Caco-2 (cell line): ENCODE measurements at regions not wholly inside any gene's neighbourhood (a gene's known extent, or its start where the extent isn't known, plus 50 kb on each side); places are given as distances from the start of the nearest gene placed in this dataset.

Experiments used
- BruUV-seq: library from RNA; stranded (reverse); fragments of 400-500 nt; replicated peaks from 2 replicates; lab custom pipeline; 2021; lab: Mats Ljungman, UMichigan
- CTCF ChIA-PET: fragments of 300-600 bp; sonication (Branson Sonifier 250); formaldehyde crosslinking; loops from one replicate; lab custom pipeline; 2022; ENCODE audit warnings: antibody characterized with exemption; lab: Charles Lee
- POLR2A ChIA-PET: fragments of 300-600 bp; sonication (Branson Sonifier 250); formaldehyde crosslinking; loops from one replicate; lab custom pipeline; 2022; ENCODE audit warnings: antibody characterized with exemption; lab: Charles Lee
- DNase-seq, 2 experiments: peaks; one replicate each; pipeline versions ENCODE4 v3.0.0 to v3.0.0-alpha.2; 2020 to 2022
- H3K27me3 ChIP-seq: replicated peaks from 2 replicates; pipeline ENCODE4 v1.6.0; 2011; ENCODE audit warnings: low read length; ENCODE audit not compliant: control insufficient read depth, insufficient read depth
- H3K36me3 ChIP-seq: 2 replicates; pipeline ENCODE4 v1.5.1; 2011; ENCODE audit warnings: low read length; ENCODE audit not compliant: control insufficient read depth, insufficient read depth
- H3K4me1 ChIP-seq: fragments of 250-450 bp; sonication (Bioruptor Pico); 2 replicates; pipeline ENCODE4 v1.5.1; 2020; ENCODE audit warnings: mild to moderate bottlenecking
- H3K4me3 ChIP-seq: 2 replicates; pipeline ENCODE4 v1.5.1; 2011; ENCODE audit warnings: low read depth, mild to moderate bottlenecking, control low read depth, low read length
- H3K9me3 ChIP-seq: fragments of 250-450 bp; sonication (Bioruptor Pico); 2 replicates; pipeline ENCODE4 v1.5.1; 2020; ENCODE audit warnings: mild to moderate bottlenecking, moderate library complexity
- H3K27ac Mint-ChIP-seq: one replicate; pipeline ENCODE4 v1.8.0; 2022; ENCODE audit warnings: mixed read lengths; ENCODE audit not compliant: unreplicated experiment
- H3K27me3 Mint-ChIP-seq: one replicate; pipeline ENCODE4 v1.8.0; 2022; ENCODE audit warnings: mixed read lengths; ENCODE audit not compliant: insufficient read depth, unreplicated experiment
- H3K36me3 Mint-ChIP-seq: one replicate; pipeline ENCODE4 v1.8.0; 2022; ENCODE audit warnings: mild to moderate bottlenecking, mixed read lengths; ENCODE audit not compliant: insufficient read depth, unreplicated experiment
- H3K4me1 Mint-ChIP-seq: one replicate; pipeline ENCODE4 v1.8.0; 2022; ENCODE audit warnings: low read depth, mixed read lengths; ENCODE audit not compliant: unreplicated experiment
- H3K4me3 Mint-ChIP-seq: one replicate; pipeline ENCODE4 v1.8.0; 2022; ENCODE audit warnings: mild to moderate bottlenecking, moderate library complexity, mixed read lengths; ENCODE audit not compliant: unreplicated experiment
- H3K9me3 Mint-ChIP-seq: one replicate; pipeline ENCODE4 v1.8.0; 2022; ENCODE audit warnings: mixed read lengths; ENCODE audit not compliant: unreplicated experiment
- CTCF ChIP-seq, 2 experiments: fragments of 200-600 bp in 1 of 2; IDR thresholded peaks; 1 replicate in 1 of 2; 2 replicates in 1 of 2; pipeline versions ENCODE4 v1.5.1 to v1.8.0; 2011 to 2022; ENCODE audit warnings: antibody characterized with exemption in 1 of 2, control low read depth in 1 of 2, inconsistent platforms in 1 of 2, low read depth in 1 of 2, low read length in 1 of 2, mild to moderate bottlenecking in 1 of 2, moderate library complexity in 1 of 2; ENCODE audit not compliant: insufficient read depth in 1 of 2, severe bottlenecking in 1 of 2, unreplicated experiment in 1 of 2
- intact Hi-C: fragments of 100-400 bp; cut with micrococcal nuclease; formaldehyde crosslinking; loops from one replicate; pipeline ENCODE4 v1.10.0; 2022; ENCODE audit not compliant: unreplicated experiment

DNA sequence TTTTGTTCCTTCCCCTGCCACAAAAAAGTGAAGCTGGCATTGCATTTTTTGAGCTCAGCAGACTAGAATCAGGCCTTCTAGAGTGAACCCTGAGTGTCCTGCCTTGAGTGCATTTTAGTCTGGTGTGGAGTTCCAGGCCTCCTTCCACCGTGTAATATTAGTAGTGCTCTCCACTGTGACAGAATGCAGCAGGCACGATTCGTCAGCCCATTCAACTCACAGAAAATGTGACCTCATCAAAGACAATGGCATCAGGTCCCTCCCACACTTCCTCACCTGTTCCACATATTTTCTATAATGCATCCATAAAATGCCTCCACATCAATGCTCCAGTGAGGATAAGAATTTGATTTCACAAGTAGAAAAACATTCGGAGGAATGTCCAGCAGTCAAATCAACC is 227.6 kb downstream of the FGF9 start:
- H3K9me3 ChIP-seq = no peaks in the 10 kb centered on the region
- DNase-seq = no peak
- H3K9me3 Mint-ChIP-seq = no peaks in the 10 kb centered on the region
- peaks cover 17% of the 10 kb centered on the region for H3K4me1 Mint-ChIP-seq
- ChIA-PET CTCF (no interaction called here), POLR2A (no interaction called here)
- intact Hi-C loops = no loop called here
- no peak for TF ChIP-seq CTCF (IDR thresholded peaks at IDR 0.05; ENCODE audit: insufficient read depth in 1 of 2, low read depth in 1 of 2, low read length in 1 of 2, severe bottlenecking in 1 of 2, unreplicated experiment in 1 of 2)
- H3K4me1 ChIP-seq = peaks cover 8% of the 10 kb centered on the region; the same call in 1 of the 2 replicates
- H3K27ac Mint-ChIP-seq = peak overlapping the region; percentile 34
- no peak overlapping the region for H3K4me3 Mint-ChIP-seq
- no TSS peak for BruUV-seq
- H3K36me3 Mint-ChIP-seq = no peaks in the 10 kb centered on the region
- no peaks in the 10 kb centered on the region for H3K36me3 ChIP-seq
- H3K4me3 ChIP-seq = no peak overlapping the region
- no peaks in the 10 kb centered on the region for H3K27me3 ChIP-seq
- H3K27me3 Mint-ChIP-seq = no peaks in the 10 kb centered on the region

GRCh38 chr13:21898945-21899344 is 228.1 kb downstream of the FGF9 start:
- no peaks in the 10 kb centered on the region for H3K9me3 Mint-ChIP-seq
- ChIA-PET POLR2A (no interaction called here), CTCF (no interaction called here)
- peaks cover 15% of the 10 kb centered on the region for H3K4me1 Mint-ChIP-seq
- no peak for TF ChIP-seq CTCF (IDR thresholded peaks at IDR 0.05; ENCODE audit: insufficient read depth in 1 of 2, low read depth in 1 of 2, low read length in 1 of 2, severe bottlenecking in 1 of 2, unreplicated experiment in 1 of 2)
- no peaks in the 10 kb centered on the region for H3K36me3 ChIP-seq
- H3K36me3 Mint-ChIP-seq = no peaks in the 10 kb centered on the region
- H3K4me1 ChIP-seq = peaks cover 8% of the 10 kb centered on the region; the same call in 1 of the 2 replicates
- H3K4me3 ChIP-seq = no peak overlapping the region
- H3K9me3 ChIP-seq = no peaks in the 10 kb centered on the region
- peak in 1 of 2 experiments; percentile 8 for DNase-seq
- peak overlapping the region; percentile 34 for H3K27ac Mint-ChIP-seq
- H3K27me3 ChIP-seq = no peaks in the 10 kb centered on the region
- intact Hi-C loops = no loop called here
- H3K27me3 Mint-ChIP-seq = no peaks in the 10 kb centered on the region
- no peak overlapping the region for H3K4me3 Mint-ChIP-seq
- BruUV-seq = no TSS peak

GRCh38 chr13:21901336-21901735 is 230.5 kb downstream of the FGF9 start:
- POLR2A ChIA-PET = no interaction called here
- H3K4me3 Mint-ChIP-seq = no peak overlapping the region

More at GRCh38 chr13:21901336-21901735, 230.5 kb downstream of the FGF9 start:
- Mint-ChIP-seq H3K27ac (no peak overlapping the region), H3K27me3 (no peaks in the 10 kb centered on the region), H3K4me1 (peaks cover 12% of the 10 kb centered on the region), H3K36me3 (no peaks in the 10 kb centered on the region), H3K9me3 (no peaks in the 10 kb centered on the region)
- no peak for TF ChIP-seq CTCF (IDR thresholded peaks at IDR 0.05; ENCODE audit: insufficient read depth in 1 of 2, low read depth in 1 of 2, low read length in 1 of 2, severe bottlenecking in 1 of 2, unreplicated experiment in 1 of 2)
- BruUV-seq = no TSS peak
- H3K27me3 ChIP-seq = no peaks in the 10 kb centered on the region
- H3K9me3 ChIP-seq = no peaks in the 10 kb centered on the region
- intact Hi-C loops = no loop called here
- peaks cover 8% of the 10 kb centered on the region; the same call in 1 of the 2 replicates for H3K4me1 ChIP-seq
- no peak for DNase-seq
- CTCF ChIA-PET = no interaction called here
- no peak overlapping the region for H3K4me3 ChIP-seq
- H3K36me3 ChIP-seq = no peaks in the 10 kb centered on the region
